ENCODE measurements at regions not wholly inside any gene's neighbourhood (a gene's known extent, or its start where the extent isn't known, plus 50 kb on each side); places are given as distances from the start of the nearest gene placed in this dataset.

DNA sequence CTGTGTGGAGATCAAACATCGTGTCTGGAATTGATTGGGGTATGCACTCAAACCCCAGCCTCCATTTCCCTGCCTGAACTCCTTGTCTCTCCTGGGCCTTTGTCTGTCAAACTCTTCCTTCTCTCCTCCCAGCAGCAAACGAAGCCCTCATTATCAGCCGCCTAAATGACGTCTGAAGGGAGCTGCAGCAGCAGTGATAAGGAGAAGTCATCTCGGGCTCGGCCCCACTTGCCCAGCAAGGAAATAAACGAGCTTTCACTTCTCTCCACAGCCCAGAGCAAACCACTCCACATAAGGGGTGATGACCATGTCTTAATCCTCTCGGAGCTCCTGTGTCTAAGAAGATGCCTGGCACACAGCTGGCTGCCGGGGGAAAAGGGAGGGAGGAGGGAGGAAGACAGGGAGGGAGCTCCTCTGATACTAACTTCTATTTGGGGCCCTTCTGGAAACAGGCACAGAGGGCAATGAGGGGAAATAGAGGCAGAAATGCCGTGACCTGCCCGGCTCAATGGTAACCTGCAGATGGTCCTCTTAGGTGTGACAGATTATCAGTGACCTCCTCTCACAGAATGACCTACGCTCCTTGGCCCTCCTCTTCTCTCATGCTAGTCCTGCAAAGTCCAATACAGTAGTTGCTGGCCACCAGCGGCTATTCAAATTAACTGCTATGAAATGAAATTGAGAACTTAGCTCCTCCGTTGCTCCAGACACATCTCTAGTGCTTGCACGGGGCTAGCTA lies 100.4 kb downstream of the PXDC1 start:
- TF ChIP-seq, protein P1, sequence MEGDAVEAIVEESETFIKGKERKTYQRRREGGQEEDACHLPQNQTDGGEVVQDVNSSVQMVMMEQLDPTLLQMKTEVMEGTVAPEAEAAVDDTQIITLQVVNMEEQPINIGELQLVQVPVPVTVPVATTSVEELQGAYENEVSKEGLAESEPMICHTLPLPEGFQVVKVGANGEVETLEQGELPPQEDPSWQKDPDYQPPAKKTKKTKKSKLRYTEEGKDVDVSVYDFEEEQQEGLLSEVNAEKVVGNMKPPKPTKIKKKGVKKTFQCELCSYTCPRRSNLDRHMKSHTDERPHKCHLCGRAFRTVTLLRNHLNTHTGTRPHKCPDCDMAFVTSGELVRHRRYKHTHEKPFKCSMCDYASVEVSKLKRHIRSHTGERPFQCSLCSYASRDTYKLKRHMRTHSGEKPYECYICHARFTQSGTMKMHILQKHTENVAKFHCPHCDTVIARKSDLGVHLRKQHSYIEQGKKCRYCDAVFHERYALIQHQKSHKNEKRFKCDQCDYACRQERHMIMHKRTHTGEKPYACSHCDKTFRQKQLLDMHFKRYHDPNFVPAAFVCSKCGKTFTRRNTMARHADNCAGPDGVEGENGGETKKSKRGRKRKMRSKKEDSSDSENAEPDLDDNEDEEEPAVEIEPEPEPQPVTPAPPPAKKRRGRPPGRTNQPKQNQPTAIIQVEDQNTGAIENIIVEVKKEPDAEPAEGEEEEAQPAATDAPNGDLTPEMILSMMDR (IDR thresholded peaks at IDR 0.05) = no peak
- TF ChIP-seq, protein P2, sequence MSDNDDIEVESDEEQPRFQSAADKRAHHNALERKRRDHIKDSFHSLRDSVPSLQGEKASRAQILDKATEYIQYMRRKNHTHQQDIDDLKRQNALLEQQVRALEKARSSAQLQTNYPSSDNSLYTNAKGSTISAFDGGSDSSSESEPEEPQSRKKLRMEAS (IDR thresholded peaks at IDR 0.05) = no peak
- TF ChIP-seq ELK1 (IDR thresholded peaks at IDR 0.05; ENCODE audit: low read depth, low read length) = no peak
- TF ChIP-seq POLR2AphosphoS2 (conservative IDR thresholded peaks at IDR 0.05; ENCODE audit: low read length) = no peak
- no peak for TF ChIP-seq POLR2A (IDR thresholded peaks at IDR 0.05; ENCODE audit: low read length)
